Hippocampal formation (tissue), 2 donors: ENCODE measurements at regions not wholly inside any gene's neighbourhood (a gene's known extent, or its start where the extent isn't known, plus 50 kb on each side); places are given as distances from the start of the nearest gene placed in this dataset.
"Not testable (repeated sequence)": the region's sequence is repeated elsewhere in the genome, so short reads cannot be mapped to it uniquely, and the experiment has no call there.

Experiments
- DNase-seq, 2 donors: peaks; one replicate each; lab custom pipeline; 2025; lab: John Stamatoyannopoulos, UW

DNA sequence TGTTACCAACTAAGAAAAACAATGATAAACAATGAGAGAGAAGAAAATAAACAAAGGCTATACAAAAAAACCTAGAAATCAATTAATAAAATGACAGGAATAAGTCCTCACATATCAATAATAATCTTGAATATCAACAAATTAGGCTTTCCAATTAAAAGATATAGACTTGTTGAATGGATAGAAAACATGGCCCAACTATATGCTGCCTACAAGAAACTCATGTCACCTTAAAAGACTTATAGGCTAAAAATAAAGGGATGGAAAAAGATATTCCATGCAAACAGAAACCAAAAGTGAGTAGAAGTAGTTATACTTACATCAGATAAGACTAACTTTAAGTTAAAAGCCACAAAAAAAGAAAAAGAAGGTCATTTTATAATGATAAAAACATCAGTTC is 183.9 kb downstream of the MYRFL start:
- no peak for DNase-seq

GRCh38 chr12:70011353-70011752 is 186.3 kb downstream of the MYRFL start:
- DNase-seq = no peak

GRCh38 chr12:70013016-70013415 is 188.0 kb downstream of the MYRFL start:
- not testable (repeated sequence) for DNase-seq

- no peak for DNase-seq
Observed at GRCh38 chr12:70028515-70028914, 203.5 kb downstream of the MYRFL start.

- DNase-seq = no peak
Observed at GRCh38 chr12:70028918-70029317, 203.9 kb downstream of the MYRFL start.

- no peak for DNase-seq
Observed at GRCh38 chr12:70031046-70031445, 206.0 kb downstream of the MYRFL start.

GRCh38 chr12:70032076-70032475 is 207.0 kb downstream of the MYRFL start:
- DNase-seq = no peak

DNA sequence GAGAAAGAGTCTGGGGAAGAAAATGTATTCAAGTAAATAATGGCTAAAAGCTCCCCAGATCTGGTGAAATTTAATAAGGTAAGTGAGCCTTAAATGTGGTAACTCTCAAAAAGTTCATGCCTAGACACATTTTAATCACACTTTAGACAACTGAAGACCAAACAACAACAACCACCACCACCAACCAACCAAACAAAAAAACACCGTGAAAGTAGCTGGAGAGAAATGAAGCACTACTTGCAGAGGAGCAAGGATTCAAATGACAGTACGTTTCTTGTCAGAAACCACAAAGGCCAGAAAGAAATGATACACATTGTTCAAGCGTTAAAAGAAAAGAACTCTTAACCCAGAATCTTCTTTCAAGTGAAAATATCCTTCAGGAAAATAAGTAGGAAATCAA is 208.3 kb downstream of the MYRFL start:
- no peak for DNase-seq

DNA sequence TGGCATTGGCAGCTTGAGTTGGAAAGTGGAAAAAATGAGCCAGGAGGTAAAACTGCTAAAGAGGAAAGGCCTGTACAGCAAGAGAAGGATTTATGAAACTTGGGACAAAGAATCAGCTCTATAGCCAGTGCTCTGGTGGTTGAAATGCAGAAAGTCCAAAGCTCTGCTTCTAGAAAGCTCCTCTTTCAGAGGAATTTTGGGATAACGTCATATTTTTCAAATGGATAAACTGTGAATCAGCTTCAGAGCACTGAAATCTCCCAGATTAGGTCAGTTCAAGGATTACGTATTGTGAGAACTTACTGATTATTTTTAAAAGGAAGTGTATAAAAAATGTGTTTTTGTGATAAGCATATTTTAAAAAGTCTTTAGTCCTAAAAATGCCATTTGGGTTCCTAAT is 203.1 kb upstream of the CNOT2 start:
- DNase-seq = no peak

DNA sequence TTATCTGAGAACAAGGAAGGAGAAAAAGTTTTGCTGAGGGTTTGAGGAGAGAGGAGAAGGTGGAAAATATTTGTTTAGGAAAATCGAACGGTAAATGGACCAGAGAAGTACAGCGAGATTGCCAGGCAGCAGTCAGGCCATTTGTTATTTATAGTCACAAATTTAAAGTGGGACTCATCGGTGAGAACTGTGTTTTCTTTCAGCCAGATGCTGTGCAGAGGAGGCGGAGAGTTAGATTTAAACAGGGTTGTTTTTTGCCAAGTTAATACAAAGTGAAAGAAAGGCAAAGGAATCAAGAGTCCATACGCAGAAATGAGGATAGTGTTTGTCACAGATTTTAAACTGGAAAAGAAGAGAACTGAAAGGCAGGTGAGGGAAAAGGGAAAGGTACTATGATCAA is 200.6 kb upstream of the CNOT2 start:
- DNase-seq = no peak

- no peak for DNase-seq
Observed at GRCh38 chr12:70043490-70044138, 199.6 kb upstream of the CNOT2 start.

- no peak for DNase-seq
Observed at GRCh38 chr12:70044167-70044566, 199.1 kb upstream of the CNOT2 start.

DNA sequence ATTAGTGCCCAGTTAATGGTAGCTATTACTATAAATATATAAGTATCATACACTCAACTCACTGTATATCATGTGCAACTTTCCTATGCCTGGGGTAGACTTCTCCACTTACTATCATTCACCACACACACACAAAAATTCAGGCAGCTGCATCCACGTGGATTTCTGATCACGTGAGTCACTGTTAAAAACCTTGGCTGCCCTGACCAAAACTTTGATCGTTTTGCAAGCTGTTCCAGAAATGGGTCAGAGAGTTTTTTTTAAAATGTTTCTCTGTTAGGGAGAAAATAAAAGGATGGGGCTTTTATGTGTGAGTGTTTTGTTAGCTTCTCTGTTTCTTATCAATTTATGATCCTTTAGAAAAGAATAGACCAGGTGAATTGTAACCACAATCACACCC is 198.2 kb upstream of the CNOT2 start:
- DNase-seq = no peak

DNA sequence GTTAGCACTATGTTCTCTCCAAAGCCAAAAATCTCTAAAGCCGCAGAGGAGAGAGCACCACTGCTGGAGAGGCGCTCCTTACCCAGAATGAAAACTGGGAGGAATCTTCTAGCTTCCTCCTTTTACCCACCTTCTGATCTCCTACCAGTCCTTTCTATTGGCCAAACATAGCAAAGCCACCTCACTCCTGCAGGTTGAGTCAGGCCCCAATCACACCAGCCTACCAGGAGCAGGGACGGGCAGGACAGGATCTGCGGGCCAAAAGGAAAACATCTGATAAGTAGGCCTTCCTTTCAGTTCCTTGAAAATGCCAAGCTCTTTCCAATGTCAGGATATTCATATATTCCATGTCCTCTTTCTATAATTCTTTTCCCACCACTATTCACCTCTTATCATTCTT is 197.7 kb upstream of the CNOT2 start:
- DNase-seq = no peak

DNA sequence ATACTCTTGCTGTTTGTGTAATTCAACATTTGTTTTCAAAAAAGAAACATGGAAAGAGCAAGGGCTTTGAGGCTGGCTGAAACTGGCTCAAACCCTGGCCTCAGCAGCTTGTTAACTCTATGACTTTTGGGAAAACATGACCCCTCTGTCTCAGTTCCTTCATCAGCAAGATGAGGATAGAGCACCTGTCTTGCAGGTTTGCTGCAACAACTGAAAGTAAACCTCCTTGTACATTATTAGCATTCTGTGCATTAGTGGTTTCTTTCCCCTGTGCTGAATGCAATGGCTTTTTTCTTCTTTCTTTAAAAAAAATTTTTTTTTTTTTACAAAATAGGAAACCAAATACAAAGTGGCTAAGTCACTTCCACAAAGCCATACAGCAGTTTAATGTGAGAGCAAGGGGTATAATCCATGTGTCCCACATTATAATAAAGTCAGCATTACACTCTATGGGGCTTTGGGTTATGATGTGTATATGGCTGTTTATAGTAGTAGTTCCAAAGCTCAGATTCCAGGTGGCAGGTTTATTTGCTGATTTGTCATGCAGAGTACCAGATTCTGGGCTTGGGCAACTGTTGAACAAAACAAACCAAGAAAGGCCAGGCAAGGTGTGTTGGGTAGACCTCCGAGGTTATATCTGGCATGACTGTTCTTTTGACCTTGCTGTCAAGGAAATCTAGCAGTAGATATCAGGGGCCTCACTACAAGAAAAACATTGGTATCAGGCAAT is 194.5 kb upstream of the CNOT2 start:
- no peak for DNase-seq

- DNase-seq = no peak
Observed at GRCh38 chr12:70049596-70050360, 193.5 kb upstream of the CNOT2 start.

DNA sequence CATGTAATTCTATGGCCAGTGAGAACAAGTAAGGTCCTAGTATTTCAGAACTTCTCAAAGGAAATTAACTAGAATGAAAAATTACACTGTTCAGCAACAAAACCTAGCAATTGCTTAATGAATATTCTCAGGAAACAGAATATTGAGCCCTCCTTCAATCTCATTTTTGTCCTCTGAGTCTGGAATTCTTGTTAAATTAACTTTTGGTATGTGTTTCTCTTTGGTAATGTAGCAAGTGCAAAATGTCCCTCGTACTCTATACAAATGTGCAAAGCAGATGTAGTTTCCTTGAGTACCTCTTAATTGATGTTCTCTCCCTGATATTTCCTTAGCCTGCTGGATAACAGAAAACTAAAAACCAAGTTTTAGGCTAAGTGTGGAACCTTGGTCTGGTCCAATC is 190.8 kb upstream of the CNOT2 start:
- DNase-seq = no peak

GRCh38 chr12:70052931-70053497 is 190.2 kb upstream of the CNOT2 start:
- DNase-seq = no peak

GRCh38 chr12:70059373-70059772 is 183.9 kb upstream of the CNOT2 start:
- no peak for DNase-seq

DNA sequence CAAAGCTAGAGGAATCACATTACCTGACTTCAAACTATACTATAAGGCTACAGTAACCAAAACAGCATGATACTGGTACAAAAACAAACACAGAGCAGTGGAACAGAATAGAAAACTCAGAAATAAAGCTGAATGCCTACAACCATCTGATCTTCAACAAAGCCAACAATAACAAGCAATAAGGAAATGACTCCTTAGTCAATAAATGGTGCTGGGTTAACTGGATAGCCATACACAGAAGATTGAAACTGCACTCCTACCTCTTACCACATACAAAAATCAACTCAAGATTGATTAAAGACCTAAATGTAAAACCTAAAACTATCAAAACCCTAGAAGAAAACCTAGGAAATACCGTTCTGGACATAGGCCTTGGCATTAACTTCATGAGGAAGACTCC is 182.6 kb upstream of the CNOT2 start:
- no peak for DNase-seq

GRCh38 chr12:70068743-70069142 is 174.5 kb upstream of the CNOT2 start:
- DNase-seq = no peak

DNA sequence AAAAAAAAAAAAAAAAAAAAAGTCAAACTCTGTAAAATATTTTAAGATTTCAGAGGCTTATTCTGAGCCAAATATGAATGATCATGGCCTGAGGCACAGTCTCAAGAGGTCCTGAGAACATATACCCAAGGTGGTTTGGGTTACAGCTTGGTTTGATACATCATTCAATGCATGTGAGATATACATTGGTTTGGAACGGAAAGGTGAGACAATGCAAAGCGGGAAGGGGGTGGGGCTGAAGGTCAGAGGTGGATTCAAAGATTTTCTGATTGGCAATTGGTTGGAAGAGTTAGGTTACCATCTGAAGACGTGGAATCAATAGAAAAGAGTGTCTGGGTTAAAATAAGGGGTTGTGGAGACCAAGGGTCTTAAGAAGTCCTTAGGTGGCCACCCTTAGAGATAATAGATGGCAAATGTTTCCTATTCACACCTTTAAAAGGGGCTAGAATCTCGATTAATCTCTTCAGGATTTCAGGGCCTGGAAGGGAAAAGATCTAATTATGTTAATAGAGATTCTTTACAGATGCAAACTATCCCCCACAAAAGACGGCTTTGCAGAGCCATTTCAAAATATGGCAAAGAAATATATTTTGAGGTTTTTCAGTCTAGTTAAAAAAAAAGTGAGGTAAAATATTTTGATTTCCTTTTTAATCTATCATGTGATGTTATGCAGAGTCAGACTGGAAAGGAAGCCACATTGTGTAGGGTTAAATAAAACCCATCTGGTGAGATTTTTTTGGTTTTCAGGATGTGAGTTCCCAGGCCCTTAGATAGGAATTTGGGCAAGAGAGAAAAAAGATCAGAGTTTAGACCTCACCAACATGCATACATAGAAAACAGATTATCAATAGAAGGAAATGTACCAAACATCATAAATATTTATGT is 173.8 kb upstream of the CNOT2 start:
- no peak for DNase-seq
